ENCODE measurements at regions not wholly inside any gene's neighbourhood (a gene's known extent, or its start where the extent isn't known, plus 50 kb on each side); places are given as distances from the start of the nearest gene placed in this dataset.

- DNase-seq (ENCODE audit: low read depth) = no peak
Observed at GRCh38 chr12:93043192-93043876, 114.2 kb upstream of the EEA1 start.

DNA sequence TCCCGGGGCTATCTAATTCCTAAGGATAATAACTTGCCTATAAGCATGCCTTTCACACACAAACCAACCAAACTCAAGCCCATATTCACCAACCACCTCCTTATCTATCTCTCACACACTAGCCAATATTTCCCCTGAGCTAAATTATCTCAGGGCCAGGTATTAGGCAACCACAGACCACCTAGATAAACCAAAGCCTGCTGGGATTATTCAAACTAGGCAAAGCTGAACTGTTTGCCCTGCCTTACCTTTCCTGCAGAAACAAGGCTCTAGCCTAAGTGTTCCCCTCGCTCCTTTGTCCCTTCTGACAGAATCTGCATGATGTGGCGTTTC lies 114.7 kb upstream of the EEA1 start:
- DNase-seq (ENCODE audit: low read depth) = no peak

GRCh38 chr12:93047118-93047517 lies 118.0 kb upstream of the EEA1 start:
- DNase-seq (ENCODE audit: low read depth) = no peak

DNA sequence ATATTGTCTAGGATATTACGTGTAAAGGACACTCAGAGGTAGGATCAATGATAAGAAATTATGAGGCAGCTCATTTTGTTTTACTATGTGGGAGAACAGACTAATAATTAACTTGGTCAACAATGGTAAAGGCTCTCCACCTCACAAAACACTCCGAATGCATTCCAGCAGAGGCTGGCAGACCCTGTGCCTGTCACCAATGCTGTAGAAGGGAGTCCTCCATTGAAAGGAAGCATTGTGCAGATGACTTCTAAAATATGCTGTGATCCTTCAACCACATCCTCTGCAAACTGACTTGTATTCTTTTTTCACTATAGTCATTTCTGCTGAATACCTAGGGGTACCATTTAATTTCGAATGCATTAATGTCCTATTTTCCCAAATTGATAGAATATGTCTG lies 119.6 kb upstream of the EEA1 start:
- no peak for DNase-seq (ENCODE audit: low read depth)

GRCh38 chr12:93050026-93050747 lies 121.1 kb upstream of the EEA1 start:
- no peak for DNase-seq (ENCODE audit: low read depth)

DNA sequence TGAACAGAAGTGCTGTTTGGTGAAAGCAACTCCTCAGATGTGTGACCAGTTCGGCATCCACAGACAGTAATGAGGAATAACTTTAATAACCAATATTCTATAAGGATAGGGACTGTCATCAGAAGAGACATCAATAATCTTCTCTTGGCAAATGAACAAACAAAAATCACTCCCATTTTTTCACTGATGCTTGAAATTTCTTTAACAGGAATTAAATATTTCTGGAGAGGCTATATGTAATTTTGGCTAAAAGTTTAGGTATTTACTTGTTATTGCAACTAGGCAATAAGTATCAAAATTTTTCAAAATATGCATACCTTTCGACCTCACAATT lies 121.6 kb upstream of the EEA1 start:
- no peak for DNase-seq (ENCODE audit: low read depth)

DNA sequence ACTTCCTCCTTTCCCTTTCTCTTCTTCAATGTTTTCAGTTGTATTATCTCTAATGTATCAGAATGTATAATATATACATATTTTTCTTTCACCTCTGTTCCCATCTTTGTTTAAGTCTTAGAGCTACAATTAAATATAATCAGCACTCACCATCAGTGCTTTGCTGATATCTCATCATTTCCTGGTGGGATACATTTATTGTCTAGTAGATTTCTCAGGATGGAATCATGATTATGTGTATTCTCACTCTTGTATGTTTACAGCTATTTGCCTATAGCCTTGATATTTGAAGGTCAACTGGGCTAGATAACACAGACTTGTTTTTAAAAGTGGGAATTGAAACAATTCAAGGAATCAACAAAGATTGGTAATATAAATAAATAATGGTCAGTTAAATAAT lies 124.9 kb upstream of the EEA1 start:
- no peak for DNase-seq (ENCODE audit: low read depth)

DNA sequence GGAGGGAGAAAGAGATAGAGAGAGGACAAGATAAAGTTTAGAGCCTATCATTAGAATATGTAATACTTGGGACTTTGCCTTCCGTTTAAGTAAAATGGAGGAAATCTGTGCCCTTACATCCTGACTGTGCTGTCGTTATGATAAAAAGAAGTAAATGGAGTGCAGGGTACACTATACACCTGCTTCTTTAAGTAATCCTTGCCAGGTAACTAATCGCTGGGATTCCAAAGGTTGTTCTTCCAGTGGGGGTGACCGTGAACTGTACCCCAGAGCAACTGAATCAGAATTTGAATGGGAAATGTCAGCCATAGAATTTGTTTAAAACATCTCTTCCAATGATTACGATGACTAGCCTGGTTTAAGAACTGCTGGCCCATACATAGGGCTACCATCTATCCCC lies 126.1 kb upstream of the EEA1 start:
- DNase-seq (ENCODE audit: low read depth) = no peak

DNA sequence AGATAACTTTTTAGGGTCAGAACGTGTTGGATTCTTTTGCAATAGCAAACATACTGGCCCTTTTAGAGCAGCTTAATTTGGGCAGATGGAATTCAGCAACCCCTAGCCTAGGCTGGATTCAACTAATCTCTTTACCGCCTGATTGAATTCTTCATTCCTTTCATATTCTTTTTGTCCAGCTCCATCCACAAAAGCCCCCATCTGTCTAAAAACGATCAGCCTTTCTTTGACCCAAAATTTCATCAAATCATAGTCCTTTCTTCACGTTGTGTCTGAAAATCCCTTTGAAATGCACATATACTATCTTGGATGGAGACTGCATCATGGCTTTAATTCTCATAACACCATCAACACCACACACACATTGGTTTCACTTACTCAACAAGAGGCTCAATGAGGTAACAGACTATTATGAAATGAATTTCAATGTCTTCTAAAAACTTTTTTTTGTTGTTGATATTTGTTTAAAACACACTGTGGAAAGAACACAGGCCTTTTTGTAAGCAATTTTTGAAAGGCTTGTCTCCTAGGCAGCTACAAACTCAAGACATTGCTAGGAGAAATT lies 128.0 kb upstream of the EEA1 start:
- DNase-seq (ENCODE audit: low read depth) = no peak

DNA sequence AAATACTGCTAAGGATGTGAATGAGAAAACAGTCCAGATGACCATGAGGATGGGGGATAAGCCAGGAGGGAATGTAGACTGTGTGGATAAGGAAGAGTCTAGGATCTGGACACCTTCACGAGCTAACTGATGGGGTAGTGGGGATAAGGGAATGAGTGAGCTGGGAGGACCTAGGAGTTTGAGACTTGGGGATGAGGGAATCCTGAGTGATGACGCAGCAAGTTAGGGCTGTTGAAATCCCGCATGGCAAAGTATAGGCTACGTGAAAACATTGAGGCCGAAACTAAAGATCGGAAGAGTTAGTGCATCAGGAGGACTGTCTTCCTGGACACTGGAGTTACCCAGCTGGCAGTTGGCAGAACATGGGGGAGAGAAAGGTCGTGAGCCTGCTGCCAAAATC lies 129.2 kb upstream of the EEA1 start:
- DNase-seq (ENCODE audit: low read depth) = no peak

DNA sequence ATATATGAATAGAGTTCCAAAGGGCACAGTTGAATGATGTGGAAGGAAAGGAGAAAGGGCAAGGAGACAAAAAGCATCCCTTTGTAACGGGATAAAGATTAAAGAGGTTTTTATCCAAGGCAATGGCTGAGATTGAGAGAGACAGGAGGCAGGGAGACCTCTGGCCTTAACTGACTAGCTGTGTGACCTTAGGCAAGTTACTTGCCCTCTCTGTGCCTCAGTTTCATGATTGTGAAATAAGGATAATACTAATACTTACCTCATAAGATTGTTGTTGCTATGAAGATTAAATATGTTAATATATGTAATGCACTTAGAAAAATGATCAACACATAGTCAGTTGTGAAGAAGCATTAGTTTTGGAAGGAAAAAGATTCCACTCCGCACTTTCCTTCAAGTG lies 130.2 kb upstream of the EEA1 start:
- no peak for DNase-seq (ENCODE audit: low read depth)

- no peak for DNase-seq (ENCODE audit: low read depth)
Observed at GRCh38 chr12:93059925-93060665, 131.0 kb upstream of the EEA1 start.

DNA sequence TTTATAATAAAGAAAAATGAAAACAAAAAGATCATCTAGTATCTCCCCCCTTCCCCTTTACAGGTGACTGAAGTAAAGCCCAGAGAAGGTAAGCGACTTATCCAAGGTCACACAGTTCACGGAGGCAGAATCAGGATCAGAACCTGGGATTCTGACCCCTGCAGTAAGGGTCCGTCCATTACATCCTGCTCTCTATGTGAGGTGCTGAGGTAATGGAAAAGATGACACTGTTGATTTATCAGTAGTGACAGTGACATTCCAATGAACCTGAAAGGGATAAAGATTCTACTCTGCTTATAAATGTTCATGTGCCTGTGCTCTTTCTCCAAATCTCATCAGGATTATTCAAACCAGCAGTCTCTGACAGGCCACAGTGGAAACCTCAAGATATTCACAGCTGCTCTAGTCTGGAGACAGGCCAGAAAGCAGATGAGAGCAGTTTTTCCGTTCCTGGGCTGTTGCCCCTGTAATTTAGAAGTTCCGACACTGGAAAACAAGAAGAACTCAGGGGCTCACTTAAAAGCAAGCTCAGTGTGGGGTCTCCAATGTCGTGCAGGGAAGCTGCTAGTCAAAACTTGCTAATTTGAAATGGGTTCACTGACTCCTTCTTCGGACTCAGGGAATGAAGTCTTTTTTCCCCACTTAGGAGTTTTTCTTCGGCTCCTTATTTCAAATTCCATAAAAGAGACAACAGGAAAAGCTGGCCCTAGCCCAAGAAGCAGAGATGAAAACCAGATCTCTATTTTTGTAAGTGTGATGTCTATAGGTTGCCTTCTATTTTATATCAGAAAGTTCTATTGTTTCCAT lies 131.8 kb upstream of the EEA1 start:
- no peak for DNase-seq (ENCODE audit: low read depth)

GRCh38 chr12:93061473-93062419 lies 132.7 kb upstream of the EEA1 start:
- DNase-seq (ENCODE audit: low read depth) = no peak

- no peak for DNase-seq (ENCODE audit: low read depth)
Observed at GRCh38 chr12:93065896-93066295, 136.8 kb upstream of the EEA1 start.

DNA sequence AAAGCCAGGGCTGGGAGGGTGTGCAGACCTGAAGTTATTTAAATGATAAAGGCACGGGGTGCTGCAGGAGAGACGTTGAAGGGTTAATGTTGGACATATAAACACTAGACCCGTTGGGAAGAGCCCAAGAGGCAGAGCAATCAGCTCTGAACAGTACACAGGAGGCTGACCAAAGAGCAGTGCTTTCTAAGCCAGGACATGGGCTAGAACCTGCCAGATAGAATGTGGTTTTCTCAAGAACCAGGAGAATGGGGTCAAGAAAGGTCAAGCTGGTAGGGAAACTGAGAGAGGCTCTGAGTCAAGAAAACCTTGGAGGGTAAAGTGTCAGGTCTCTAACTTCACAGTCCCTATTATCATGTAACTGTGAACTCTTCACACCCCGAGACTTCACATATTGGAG lies 143.2 kb upstream of the EEA1 start:
- DNase-seq (ENCODE audit: low read depth) = no peak

DNA sequence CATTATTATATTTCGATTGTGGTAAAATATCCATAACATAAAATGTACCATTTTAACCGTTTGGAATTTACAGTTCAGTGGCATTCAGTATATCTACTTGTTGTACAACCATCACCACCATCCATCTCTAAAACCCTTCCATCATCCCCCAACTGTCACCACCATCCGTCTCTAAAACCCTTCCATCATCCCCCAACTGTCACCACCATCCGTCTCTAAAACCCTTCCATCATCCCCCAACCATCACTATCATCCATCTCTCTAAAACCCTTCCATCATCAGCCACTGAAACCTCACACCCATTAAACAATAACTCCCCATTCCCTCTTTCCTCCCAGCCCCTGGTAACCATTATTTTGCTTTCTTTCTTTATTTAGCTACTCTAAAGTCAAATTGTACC lies 144.2 kb upstream of the EEA1 start:
- DNase-seq (ENCODE audit: low read depth) = no peak

- no peak for DNase-seq (ENCODE audit: low read depth)
Observed at GRCh38 chr12:93078059-93078458, 149.0 kb upstream of the EEA1 start.

- DNase-seq (ENCODE audit: low read depth) = no peak
Observed at GRCh38 chr12:93078577-93078976, 149.5 kb upstream of the EEA1 start.

GRCh38 chr12:93079271-93079670 lies 150.2 kb upstream of the EEA1 start:
- DNase-seq (ENCODE audit: low read depth) = no peak

DNA sequence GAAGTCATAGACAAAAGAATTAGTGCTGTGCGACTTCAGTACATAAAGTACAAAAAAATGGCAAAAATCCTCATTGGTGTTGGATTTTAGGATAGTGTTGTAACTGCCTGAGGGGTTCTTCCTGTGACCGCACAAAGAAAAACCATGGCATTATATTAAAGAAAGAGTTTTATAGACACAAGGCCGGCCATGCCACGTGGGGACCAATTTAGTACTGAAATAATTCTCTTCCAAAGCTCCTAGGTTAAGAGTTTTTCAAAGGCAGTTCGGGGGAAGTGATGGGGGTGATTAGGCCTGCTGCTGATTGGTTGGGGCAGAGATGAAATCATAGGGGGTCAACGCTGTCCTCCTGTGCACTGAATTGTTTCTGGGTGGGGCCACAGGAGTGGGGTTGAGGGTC lies 150.9 kb upstream of the EEA1 start:
- DNase-seq (ENCODE audit: low read depth) = no peak
